ENCODE measurements at regions not wholly inside any gene's neighbourhood (a gene's known extent, or its start where the extent isn't known, plus 50 kb on each side); places are given as distances from the start of the nearest gene placed in this dataset.

GRCh38 chr15:77939851-77940250 lies 137.7 kb downstream of the TBC1D2B start:
- Histone ChIP-seq H3K36me3 (replicated peaks in 1 of 2; ENCODE audit: control insufficient read depth in 1 of 2, insufficient read depth in 2 of 2, low read length in 2 of 2) (no peaks in the 10 kb centered on the region), H3K9ac (ENCODE audit: insufficient read depth, low read depth, low read length) (no peak overlapping the region), H3K79me2 (ENCODE audit: insufficient read depth, low read length) (peaks cover 3% of the 10 kb centered on the region), H3K4me2 (ENCODE audit: low read depth, low read length) (0 out of 2 replicates have a peak overlapping the region, but pooled peaks have one; percentile 3), H2AFZ (ENCODE audit: low read length) (no peak overlapping the region), H3K4me3 (replicated peaks in 1 of 3; ENCODE audit: insufficient read depth in 1 of 3, low read depth in 2 of 3, low read length in 3 of 3) (no peak overlapping the region), H3K27me3 (ENCODE audit: control insufficient read depth in 1 of 2, insufficient read depth in 2 of 2, low read length in 2 of 2) (no peaks in the 10 kb centered on the region), H3K9me3 (ENCODE audit: low read length) (no peaks in the 10 kb centered on the region), H3K27ac (ENCODE audit: extremely low read length, insufficient read depth, low read length) (peak overlapping the region; percentile 64), H4K20me1 (ENCODE audit: insufficient read depth, low read length) (no peaks in the 10 kb centered on the region), H3K4me1 (ENCODE audit: insufficient read depth, low read length) (peaks cover 61% of the 10 kb centered on the region)
- DNase-seq (ENCODE audit: low spot score) (no peak), FAIRE-seq (no peak), ATAC-seq (no peak)
- ChIA-PET POLR2A (no interaction called here), CTCF (ENCODE audit: low intra/inter-chr PET ratio, low total read pairs) (no interaction called here)
- BruUV-seq (replicated peaks): no TSS peak
- intact Hi-C loops (cut with micrococcal nuclease; ENCODE audit: unreplicated experiment) (no loop called here), in situ Hi-C loops (cut with HindIII; ENCODE audit: extremely low pct_ligation_motif_present, low pct_unique_long_range_greater_than_20kb) (no loop called here)
- WGBS (ENCODE audit: low lambda C conversion rate): 84% methylated on average over 5 of the region's 12 CpGs
- TF ChIP-seq NCOA2 (CRISPR knock-in tag; IDR thresholded peaks at IDR 0.05) (no peak), ZNF34 (CRISPR knock-in tag; IDR thresholded peaks at IDR 0.05; ENCODE audit: borderline replicate concordance) (no peak), PHF8 (CRISPR knock-in tag; IDR thresholded peaks at IDR 0.05) (no peak), BHLHE40 (IDR thresholded peaks at IDR 0.05; ENCODE audit: low read length) (no peak), NR2F2 (IDR thresholded peaks at IDR 0.05; ENCODE audit: borderline replicate concordance, low read depth) (0 out of 2 replicates have a peak, but pooled peaks have one; percentile 18), ZNF616 (CRISPR knock-in tag; IDR thresholded peaks at IDR 0.05; ENCODE audit: low read depth) (no peak), ZNF12 (CRISPR knock-in tag; IDR thresholded peaks at IDR 0.05) (no peak), MXD3 (CRISPR knock-in tag; IDR thresholded peaks at IDR 0.05) (no peak), ZSCAN22 (CRISPR knock-in tag; IDR thresholded peaks at IDR 0.05) (peak; percentile 57; the same call in 1 of the 2 replicates), ZNF569 (CRISPR knock-in tag; IDR thresholded peaks at IDR 0.05; ENCODE audit: borderline replicate concordance) (no peak), NFYB (CRISPR knock-in tag; IDR thresholded peaks at IDR 0.05) (no peak), ZNF580 (CRISPR knock-in tag; IDR thresholded peaks at IDR 0.05; ENCODE audit: borderline replicate concordance, low read depth) (no peak)
- TF ChIP-seq, protein P1, sequence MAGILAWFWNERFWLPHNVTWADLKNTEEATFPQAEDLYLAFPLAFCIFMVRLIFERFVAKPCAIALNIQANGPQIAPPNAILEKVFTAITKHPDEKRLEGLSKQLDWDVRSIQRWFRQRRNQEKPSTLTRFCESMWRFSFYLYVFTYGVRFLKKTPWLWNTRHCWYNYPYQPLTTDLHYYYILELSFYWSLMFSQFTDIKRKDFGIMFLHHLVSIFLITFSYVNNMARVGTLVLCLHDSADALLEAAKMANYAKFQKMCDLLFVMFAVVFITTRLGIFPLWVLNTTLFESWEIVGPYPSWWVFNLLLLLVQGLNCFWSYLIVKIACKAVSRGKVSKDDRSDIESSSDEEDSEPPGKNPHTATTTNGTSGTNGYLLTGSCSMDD (CRISPR knock-in tag; IDR thresholded peaks at IDR 0.05): no peak
- TF ChIP-seq, protein P2, sequence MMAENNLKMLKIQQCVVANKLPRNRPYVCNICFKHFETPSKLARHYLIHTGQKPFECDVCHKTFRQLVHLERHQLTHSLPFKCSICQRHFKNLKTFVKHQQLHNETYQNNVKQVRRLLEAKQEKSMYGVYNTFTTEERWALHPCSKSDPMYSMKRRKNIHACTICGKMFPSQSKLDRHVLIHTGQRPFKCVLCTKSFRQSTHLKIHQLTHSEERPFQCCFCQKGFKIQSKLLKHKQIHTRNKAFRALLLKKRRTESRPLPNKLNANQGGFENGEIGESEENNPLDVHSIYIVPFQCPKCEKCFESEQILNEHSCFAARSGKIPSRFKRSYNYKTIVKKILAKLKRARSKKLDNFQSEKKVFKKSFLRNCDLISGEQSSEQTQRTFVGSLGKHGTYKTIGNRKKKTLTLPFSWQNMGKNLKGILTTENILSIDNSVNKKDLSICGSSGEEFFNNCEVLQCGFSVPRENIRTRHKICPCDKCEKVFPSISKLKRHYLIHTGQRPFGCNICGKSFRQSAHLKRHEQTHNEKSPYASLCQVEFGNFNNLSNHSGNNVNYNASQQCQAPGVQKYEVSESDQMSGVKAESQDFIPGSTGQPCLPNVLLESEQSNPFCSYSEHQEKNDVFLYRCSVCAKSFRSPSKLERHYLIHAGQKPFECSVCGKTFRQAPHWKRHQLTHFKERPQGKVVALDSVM (CRISPR knock-in tag; IDR thresholded peaks at IDR 0.05): no peak
